GM10266 (cell line): ENCODE measurements at regions not wholly inside any gene's neighbourhood (a gene's known extent, or its start where the extent isn't known, plus 50 kb on each side); places are given as distances from the start of the nearest gene placed in this dataset.

Source experiments
- DNase-seq: peaks from one replicate; pipeline ENCODE4 v3.0.0; 2012; ENCODE audit errors: extremely low spot score
- CTCF ChIP-seq: IDR thresholded peaks from 2 replicates; pipeline ENCODE4 v1.5.1; 2012; ENCODE audit warnings: mild to moderate bottlenecking, low read depth; ENCODE audit not compliant: control insufficient read depth, insufficient read depth; ENCODE audit errors: missing control alignments

GRCh38 chr10:128879030-128879429, 588.0 kb upstream of the MGMT start:
- TF ChIP-seq CTCF, result no peak
- no peak for DNase-seq

DNA sequence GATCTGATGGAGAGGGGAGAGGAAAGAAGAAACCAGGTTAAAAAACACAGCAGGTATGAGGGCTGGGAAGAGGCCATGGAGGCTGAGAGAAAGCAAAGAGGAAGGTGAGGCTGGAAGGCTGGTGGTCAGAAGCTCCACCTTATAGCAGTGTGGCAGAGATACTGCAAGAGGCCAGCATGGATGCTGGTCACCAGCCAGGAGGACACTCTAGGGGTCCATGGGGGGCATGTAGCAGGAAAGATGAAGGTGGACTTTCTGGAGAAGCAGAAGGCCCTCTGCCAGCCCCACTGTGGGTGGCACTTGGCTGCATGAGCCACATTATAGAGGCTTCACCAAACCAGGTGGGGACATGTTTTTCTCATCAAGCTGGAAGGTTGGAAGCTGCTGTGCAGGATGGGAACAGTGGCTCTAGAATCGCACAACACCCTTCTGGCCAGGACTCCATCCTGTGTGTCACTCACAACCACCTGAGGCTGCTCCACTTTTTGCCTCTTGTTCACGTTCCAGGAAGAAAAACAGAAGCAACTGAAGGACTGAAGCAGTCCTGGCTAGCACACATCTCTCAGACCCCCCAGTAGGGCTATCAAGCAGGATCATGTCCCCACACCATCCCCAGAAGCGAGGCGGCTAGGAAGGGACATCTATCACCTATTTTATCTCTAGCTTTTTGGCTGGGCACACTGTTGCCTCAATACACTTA, 587.5 kb upstream of the MGMT start:
- TF ChIP-seq CTCF, result no peak
- no peak for DNase-seq

DNA sequence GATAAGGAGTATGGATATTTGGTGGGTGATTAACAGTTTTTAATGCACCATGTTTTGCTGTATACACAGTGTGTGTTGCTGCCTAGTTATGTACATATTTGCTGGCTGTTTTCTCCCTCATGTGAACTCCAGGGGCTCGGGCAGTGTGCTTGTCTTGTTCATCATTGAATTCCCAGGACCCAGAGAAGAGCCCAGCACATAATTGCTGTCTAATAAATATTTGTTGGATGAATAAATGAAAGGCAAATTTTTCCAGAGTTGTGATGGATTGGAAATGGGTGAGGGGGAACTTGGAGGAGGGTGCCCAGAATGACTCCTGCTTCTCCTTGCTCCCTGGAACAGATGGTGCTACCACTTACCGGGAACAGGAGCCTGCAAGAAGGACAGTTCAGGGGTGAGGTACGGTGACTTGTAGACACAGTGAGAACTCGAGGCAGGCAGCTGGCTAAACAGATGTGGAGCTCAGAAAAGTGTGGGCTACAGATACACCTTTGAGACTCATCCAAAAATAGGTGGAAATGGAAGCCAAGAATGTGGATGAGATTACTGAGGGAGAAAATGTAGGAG, 586.8 kb upstream of the MGMT start:
- no peak for DNase-seq
- TF ChIP-seq CTCF, result no peak

DNA sequence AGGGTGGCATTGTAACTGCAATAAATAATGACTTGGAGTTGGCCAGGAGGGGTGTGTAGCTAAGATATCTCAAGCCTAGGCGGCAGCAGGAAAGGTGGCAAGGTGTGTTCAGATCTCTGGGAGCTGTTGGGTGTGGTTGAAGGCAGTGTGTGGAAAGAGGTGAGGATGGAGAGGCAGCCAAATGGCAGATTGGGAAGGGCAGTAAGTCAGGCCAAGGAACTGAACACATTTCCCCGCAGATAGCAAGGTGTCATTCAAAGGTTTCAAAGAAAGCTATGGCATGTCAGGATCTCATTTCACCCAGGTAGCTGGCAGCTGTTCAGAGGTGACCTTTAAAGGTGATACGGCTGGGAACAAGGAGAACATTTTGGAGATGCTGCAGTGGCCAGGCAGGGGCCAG, 586.0 kb upstream of the MGMT start:
- TF ChIP-seq CTCF, result no peak
- DNase-seq, result no peak

- no peak for DNase-seq
- TF ChIP-seq CTCF, result no peak
These were observed 583.6 kb upstream of the MGMT start for GRCh38 chr10:128883231-128884032.

GRCh38 chr10:128884033-128884425, 583.0 kb upstream of the MGMT start:
- TF ChIP-seq CTCF, result no peak

More at GRCh38 chr10:128884033-128884425, 583.0 kb upstream of the MGMT start:
- DNase-seq, result no peak
